GF-D8 (cell line): ENCODE measurements at regions not wholly inside any gene's neighbourhood (a gene's known extent, or its start where the extent isn't known, plus 50 kb on each side); places are given as distances from the start of the nearest gene placed in this dataset.
"Not testable (repeated sequence)": the region's sequence is repeated elsewhere in the genome, so short reads cannot be mapped to it uniquely, and the experiment has no call there.

ENCODE experiments used
- DNase-seq: peaks from one replicate; lab custom pipeline; 2025; lab: John Stamatoyannopoulos, UW

DNA sequence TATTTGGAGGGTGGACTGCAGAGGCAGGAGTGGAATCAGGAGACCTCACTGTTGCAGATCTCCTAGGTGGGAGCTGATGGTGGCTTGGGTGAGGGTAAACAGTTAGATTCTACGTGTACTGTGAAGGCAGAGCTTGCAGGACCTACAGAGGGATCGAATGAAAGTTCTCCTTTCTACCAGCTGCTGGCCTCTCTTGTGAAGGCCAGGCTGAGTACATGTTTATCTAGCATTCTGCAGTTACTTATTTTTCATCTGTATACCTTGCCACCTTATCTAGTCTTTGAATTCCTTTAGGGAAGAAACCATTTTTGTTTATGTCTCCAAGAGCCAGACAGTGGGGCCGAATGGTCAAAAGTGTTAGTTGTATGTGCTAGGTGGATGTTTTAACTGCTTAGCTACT lies 57.6 kb downstream of the PTTG1 start:
- no peak for DNase-seq

DNA sequence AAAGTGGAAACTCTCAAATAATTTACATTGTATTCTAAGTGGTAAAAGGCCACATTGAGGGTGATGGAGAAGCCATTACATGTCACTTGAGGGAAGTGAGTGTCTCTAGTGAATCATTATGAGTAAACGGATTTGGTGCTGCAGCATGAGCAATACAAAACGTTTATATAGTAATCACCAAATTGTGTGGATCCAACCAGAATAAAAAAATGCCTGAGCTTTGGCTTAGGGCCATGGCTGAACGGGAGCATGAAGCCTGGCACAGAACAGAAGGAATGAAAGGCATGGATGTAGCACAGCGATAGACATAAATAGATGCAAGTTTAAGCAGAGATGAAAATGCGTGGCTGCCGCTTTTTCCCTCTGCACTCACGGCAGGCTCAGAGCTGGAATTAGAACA lies 58.3 kb downstream of the PTTG1 start:
- no peak for DNase-seq

DNA sequence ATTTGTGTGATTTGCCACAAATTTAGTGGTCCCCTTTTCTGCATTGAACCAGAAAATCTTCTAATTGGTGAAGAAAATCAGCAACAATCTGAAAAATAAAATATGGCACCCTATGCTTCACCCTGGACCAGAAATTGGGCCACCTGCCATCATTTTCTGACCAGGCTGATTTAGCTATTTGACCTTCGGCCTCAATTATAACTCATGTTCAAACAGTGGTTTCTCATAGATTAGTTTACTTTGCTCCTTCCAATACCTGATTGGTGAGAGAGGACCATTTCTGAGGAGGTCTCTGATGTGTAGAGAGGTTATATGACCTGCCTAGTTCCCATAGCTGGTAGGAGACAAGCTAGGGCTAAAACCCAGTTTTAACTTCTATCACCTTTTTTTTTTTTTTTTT lies 59.0 kb downstream of the PTTG1 start:
- no peak for DNase-seq

DNA sequence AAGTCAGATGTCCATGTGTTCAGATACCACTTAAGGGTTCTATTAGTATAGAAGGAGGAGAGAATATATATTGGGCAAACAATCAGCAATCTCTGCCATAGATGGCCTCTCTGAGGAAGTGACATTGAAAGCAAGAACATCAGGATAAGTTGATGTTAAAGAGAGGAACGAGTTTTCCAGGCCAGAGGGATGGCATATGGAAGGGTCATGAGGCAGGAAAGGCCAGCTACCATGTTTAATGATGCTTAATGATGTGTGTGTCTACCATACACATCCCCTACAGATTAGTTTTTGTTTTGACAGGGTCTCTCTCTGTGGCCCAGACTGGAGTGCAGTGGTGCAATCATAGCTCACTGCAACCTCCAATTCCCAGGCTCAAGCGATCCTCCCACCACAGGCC lies 63.0 kb downstream of the PTTG1 start:
- no peak for DNase-seq

DNA sequence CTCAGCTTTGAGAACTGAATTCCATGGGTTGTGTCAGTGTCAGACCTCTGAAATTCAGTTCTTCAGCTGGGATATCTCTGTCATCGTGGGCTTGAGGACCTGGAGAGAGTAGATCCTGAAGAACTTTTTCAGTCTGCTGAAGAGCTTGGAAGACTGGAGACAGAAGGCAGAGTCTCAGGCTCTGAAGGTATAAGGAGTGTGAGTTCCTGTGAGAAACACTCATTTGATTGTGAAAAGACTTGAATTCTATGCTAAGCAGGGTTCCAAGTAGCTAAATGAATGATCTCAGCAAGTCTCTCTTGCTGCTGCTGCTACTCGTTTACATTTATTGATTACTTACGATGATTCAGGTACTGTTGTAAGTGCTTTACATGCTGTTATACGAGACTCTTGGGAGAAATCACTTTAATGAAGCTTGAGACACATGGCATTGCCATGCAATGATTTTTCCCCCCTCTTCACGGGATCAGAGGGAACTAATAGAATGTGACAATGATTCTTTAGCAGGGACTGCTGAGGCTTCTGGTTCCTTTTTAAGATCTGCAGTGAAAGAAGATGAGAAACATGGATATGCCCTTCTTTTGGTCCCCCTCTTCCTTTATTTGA lies 63.8 kb downstream of the PTTG1 start:
- no peak for DNase-seq

DNA sequence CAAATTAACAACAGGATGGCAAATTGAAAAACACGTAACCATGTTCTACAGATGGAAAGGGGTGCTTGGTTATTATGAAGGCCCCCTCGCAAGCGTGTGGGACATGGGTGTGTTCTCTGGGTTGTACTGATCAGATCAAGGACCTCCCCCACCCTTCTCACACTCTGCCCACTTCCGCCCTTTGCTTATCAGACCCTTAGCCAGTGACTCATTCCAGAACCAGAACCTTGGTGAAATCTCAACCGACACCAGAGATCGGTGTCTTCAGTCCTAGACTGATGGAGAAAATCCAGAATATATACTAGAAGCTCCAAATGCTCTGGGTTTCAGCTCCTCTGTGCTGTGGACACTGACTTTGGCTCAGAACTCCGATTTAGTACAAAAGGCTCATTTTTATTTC lies 64.9 kb downstream of the PTTG1 start:
- DNase-seq, result no peak

DNA sequence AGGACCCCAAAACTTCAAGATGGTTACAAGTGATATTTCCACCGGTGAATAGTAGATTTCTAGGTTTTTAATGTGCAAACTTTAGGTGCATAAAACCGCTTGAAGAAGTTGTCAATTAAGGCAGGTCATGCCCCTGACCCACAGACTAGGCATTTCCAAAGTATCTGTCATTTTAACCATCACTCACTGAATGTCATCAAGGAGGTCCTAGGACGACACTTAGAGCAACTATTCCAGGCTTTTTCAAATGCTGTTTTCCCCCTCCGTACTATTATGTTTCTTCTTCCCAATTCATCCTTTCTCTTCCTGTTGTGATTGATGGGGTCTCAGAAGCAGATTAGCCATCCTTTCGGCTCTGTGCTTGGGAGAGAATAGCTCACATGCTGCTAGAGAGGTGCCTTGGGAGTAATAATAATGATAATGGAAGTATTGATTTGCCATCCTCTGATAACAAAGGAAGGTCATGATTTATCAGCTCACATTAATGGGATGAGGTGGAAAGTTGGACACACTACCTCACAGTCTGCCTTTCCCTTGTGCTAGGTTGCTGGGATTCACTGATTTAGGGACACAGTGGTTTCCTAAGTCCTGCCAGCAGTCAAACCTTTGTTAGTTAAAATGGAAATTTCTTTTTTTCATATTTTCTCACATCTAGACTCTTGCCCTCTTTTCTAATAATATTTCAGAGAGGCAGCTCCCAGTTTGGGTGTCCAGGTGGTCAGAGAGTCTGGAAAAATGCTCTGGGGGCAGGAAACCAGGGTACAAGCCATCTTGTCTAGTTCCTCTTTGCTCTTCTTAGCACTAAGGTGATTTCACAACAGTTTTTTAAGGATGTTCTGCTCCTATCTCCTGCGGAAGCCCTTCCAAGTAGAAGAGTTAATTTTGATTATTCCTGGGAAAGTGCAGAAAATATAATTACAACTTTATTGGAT lies 67.0 kb downstream of the PTTG1 start:
- peak; percentile 47 for DNase-seq

DNA sequence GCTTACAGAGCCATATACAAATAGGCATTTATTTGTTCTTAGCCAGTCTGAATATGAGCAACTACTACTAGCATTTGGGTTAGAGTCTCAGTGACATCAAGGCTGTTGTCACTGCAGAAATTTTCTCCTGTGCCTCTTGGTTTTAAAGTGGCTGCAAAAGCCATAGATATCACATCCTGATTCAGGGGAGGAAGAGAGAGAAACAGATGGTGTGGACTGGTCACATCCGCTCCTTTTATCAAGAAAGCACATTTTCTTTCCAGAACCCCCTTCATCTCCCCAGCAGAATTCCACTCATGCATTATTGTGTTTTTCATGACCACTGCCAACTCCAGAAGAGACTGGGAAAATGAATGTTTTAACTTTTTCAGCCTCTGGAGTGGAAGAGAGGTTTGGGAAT lies 69.8 kb downstream of the PTTG1 start:
- no peak for DNase-seq

DNA sequence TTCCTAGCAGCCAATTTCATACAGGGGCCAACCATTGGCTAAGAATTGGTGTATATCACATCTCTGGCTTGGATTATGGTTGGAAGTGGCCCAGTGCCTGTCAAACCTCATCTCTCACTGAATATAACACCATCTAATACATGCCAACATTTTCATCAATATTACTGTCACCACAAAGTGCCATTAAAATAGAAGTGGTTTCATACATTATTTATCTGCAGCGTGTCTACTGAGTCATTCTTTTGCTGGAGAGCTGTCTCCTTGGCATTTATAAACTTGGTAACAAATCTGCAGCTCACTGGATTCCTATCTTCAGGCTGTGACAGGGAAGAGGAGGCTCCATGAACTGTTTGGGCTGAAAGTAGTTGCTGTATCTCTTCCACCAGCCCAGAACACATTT lies 70.9 kb downstream of the PTTG1 start:
- no peak for DNase-seq

DNA sequence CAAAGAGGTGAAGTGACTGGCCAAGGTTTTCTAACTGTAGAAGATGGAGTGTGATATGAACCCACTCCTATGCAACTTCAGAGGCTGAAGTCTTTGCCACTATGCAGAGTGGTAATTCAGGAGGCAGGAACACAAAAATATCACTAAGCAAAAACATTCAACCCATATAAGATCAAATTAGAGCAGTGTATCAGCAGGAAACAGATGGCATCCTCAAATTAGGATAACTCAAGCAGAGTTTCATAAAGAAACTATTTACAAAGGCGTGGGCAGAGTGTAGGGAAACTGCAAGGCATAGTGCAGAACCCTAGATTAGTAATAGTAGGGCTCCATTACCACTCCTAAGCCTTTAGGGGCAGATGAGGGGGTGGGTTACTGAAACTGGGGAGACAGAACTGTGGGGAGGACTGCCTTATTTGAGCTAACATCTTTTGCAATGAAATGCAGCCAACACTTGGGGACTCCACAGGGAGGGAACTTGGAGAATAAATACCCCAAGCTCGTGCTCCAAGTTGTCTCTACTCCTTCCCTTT lies 72.2 kb downstream of the PTTG1 start:
- no peak for DNase-seq

DNA sequence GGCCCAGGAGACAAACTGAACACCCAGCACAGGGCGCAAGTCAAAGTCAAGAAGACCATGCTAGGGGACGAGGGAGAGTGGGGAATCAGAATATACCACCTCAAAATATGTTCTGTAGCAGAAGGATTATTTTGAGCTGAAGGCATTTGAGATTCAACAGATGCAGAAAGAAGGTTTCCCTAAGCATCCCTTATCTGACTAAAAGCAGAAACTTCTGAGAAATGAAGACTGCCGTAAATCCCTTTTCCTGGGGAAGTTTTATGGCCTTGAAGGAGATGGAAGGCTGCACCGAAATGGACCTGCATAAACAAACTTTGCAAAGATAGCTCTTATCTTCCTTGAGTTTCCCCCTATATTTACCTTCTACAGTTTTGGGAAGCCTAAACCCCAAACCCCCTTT lies 72.8 kb downstream of the PTTG1 start:
- no peak for DNase-seq

DNA sequence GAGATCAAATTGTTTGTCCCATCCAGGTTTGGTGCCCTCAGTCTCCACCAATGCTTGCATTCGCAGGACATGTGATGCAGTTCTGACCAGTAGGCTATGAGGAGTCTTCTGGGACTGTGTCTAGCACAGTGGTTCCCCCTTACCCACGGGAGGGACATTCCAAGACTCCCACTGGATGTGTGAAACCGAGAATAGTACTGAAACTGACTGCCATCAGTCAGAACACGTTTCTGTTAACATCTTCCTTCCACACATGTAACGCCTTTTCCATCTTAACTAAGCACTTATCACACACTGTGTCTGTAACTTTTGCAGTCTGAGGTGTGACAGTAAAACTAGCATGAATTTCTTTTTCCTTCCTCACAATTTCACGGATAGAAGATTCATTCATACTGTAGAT lies 74.7 kb downstream of the PTTG1 start:
- no peak for DNase-seq

DNA sequence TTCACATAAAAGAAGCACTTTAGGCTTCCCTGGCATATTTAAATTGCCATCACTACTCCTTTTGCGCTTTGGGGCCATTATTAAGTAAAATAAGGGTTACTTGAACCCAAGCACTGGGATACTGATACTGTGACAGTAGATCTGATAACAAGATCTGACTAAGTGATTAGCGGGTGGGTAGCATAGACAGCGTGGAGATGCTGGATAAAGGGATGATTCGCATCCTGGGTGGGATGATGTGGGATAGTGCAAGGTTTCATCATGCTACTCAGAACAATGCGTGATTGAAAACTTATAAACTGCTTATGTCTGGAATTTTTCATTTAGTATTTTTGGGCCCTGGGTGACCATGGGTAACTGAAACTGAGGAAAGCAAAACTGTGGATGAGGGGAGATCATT lies 75.1 kb downstream of the PTTG1 start:
- DNase-seq, result no peak

DNA sequence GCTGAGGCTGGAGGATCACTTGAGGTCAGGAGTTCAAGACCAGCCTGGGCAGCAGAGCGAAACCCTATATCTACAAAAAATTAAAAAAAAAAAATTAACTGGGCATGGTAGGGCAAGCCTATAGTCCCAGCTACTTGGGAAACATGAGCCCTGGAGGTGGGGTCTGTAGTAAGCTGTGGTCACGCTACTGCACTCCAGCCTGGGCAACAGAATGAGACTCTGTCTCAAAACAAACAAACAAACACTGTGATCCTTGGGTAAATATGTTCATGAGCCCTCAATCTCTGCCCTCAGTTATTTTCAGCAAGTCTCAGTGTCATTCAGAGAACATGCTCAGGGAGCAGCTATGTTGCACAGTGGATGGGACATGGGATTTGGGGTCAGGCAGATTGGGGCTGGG lies 76.2 kb downstream of the PTTG1 start:
- no peak for DNase-seq

DNA sequence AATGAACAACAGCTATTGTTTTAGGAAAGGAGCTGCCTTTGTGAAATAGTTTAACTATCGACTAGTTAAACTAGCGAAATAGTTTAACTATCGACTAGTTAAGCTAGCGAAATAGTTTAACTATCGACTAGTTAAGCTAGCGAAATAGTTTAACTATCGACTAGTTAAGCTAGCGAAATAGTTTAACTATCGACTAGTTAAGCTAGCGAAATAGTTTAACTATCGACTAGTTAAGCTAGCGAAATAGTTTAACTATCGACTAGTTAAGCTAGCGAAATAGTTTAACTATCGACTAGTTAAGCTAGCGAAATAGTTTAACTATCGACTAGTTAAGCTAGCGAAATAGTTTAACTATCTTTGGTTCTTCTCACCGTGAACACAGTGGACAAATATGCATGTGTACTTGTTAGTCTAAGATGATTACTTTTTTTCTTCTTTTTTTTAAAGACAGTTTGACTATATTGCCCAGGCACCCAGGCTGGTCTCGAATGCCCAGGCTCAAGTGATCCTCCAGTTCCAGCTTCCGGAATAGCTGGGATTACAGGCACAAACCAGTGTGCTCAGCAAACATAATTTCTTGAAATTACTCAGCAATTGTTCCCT lies 76.9 kb downstream of the PTTG1 start:
- not testable (repeated sequence) for DNase-seq

DNA sequence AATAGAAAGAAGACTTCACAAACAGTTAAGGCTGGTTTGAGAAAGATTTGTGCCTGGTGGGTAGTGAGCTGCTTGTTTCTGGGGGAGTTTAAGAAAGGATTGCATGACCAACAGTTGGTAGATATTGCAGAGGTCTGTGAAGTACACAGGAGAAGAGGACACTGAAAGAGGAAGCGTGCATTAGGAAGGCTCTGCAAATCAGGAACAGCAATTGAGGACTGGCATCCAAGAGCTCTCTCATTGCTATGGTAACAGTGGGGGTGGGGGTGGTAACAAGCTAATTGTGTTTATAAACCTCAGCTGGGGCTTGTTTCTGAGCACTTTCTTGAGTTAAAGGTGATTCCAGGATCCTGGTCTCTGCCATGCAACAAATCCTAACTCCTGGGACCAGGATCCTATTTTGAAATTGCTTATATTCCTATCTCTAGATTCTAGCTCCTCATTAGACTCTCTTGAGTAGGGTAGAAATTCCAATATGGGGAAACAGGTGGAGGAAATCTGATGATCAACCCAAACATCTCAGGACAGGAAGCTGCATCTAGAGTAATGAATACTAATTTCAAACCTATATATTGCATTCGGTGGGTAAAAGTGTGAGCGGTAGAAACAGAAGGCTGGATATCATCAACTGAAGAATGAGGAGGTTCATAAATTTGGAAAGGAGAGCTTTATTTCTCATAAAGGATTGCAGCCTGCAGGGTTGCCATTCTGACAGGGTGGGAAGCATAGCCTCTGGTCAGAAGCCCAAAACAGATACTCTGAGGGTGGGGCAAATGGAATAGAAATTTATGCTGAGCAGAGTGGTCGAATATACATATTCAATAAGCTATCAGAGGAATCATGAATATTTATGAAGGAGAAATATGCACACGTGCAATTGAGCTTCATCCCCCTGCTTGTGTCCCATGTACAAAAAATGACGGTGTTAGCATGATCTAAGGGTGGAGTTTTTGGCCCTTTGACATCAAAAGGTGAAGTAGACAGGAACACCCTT lies 79.4 kb downstream of the PTTG1 start:
- no peak for DNase-seq

DNA sequence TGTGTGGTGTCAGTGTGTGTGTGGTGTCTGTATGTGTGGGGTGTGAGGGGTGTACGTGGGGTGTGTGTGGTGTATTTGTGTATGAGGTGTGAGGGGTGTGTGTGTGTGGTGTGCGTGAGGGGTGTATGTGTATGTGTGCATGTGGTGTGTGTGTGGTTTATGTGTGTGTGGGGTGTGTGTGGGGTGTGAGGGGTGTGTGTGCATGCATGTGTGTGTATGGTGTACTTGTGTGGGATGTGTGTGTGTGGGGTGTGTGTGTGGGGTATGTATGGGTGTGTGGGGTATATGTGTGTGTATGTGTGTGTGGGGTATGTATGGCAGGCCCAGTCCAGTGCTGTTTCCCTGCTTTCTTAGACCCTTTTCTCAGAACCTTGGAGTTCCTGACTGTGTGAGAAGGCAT lies 83.3 kb downstream of the PTTG1 start:
- no peak for DNase-seq

DNA sequence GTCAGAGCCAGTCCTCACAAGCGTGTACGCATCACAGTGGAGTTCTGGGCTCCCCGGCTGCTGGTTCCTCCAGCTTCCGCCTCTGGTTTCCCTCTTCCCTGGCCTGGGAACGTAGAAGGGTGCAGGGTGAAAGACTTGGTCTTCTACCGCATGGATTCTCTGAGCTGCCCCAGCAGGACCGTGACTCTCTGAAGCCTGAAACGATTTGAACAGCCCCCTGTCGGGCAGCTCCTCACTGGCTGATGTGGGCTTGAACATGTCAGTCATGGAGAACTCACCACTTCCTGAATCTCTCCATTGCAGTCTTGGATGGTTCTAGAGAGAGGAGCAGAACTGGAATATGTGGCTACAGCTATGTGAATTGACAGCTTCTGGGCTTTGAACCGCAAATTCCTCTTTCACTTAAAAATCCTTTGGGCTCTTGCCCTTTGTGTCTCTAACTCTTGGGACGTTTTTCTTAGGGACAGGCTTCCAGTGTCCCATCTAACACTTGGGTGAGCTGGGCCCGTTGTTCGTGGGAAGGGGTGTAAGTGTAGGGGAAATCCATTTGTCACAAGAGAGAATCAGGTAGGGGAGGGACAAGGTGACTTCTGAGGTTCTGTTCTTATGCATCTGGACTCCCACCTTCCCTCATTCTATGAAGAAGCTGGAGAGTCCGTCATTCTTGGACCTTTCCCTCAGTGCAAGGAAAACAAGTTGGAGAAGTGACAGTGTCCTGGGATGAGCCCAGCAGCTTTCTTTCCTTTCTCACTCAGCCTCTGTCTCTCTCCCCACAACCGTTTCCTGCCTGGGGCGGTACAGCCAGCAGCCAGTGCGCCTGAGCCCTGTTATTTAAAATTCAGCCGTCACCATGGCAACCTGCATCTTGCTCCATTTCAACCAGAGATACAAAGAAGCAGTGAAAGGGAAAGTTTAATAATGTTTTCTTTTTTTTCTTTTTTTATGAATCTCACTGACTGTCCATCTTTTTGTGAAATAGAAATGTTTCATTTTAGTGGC lies 84.7 kb downstream of the PTTG1 start:
- DNase-seq, result no peak

DNA sequence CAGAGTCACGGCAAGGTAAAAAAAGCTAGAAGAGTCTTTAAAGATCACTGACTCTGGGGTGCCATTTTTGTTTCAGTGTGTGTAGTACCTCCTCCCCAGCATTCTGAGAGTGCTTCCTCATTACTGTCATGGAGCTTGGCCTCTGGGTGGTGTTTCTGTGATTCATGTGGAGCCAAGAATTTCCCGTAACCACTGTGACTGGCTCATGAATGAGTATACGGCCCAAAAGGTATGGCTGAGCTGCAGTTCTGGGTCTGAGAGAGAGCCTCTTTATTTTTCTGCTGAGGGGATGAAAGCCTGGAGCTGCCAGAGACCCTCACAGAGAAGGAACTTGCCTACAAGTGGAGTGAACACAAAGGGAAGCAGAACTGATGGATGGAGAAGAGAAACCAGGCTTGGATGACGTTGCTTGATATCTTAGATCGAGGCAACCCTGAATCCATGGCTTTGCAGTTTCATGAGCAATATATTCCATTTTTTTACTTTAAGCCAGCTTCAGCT lies 85.6 kb downstream of the PTTG1 start:
- no peak for DNase-seq

DNA sequence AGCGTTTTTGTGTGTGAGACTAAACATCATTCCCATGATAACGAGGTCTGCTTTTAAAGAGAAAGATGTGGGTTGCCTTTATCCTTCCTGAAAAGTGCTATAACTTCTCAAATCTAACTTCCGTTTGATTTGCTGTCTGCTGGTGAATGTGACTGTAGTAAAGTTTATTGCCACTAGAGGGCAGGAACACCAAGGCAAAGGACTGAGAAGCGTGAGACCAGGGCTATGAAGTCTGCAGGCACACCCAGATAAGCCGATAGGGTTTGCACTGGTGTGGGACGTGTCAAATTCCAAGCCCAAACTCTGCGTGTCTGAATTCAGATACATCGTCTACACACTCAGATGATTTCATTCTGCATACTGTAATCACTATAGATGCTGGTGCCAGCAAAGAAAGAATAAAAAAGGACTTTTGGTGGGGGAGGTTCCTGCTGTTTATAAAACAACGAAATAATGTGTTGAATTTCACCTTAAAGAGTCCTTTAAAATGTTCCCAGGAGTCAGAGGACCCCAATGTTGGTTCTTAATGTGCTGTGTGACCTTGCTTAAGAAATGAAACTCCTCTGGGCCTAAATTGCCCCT lies 87.2 kb downstream of the PTTG1 start:
- peak; percentile 51 for DNase-seq
